Transverse colon (tissue), 4 donors: ENCODE measurements at regions not wholly inside any gene's neighbourhood (a gene's known extent, or its start where the extent isn't known, plus 50 kb on each side); places are given as distances from the start of the nearest gene placed in this dataset.

Source experiments
- DNase-seq: peaks from one replicate; pipeline ENCODE4 v3.0.0-alpha.2; 2019
- H3K27ac ChIP-seq, 4 donors: fragments of 200-600 bp; sonication (generic); 2 replicates each; pipeline ENCODE4 v1.5.1; 2016 to 2018; ENCODE audit warnings: inconsistent platforms in 4 of 4
- H3K27me3 ChIP-seq: fragments of 200-600 bp; sonication (generic); 2 replicates; pipeline ENCODE4 v1.5.1; 2017; ENCODE audit warnings: inconsistent platforms
- H3K36me3 ChIP-seq, 4 donors: fragments of 200-600 bp; sonication (generic); 2 replicates each; pipeline ENCODE4 v1.5.1; 2017 to 2019; ENCODE audit warnings: inconsistent platforms in 4 of 4
- H3K4me1 ChIP-seq, 4 donors: fragments of 200-600 bp; sonication (generic); 2 replicates each; pipeline ENCODE4 v1.5.1; 2017 to 2020; ENCODE audit warnings: inconsistent platforms in 4 of 4
- H3K4me3 ChIP-seq, 4 donors: fragments of 200-600 bp; sonication (generic); 1 replicate in 1 of 4; 2 replicates in 3 of 4; pipeline versions ENCODE4 v1.5.1 to v1.6.1; 2017 to 2019; ENCODE audit warnings: inconsistent platforms in 4 of 4
- H3K9me3 ChIP-seq, 2 donors: fragments of 200-600 bp; sonication (generic); 2 replicates each; pipeline ENCODE4 v1.5.1; 2017 to 2019; ENCODE audit warnings: inconsistent platforms in 2 of 2
- EP300 ChIP-seq: sonication (generic); formaldehyde crosslinking; IDR thresholded peaks from one replicate; pipeline ENCODE4 v1.6.1; 2017; ENCODE audit warnings: antibody characterized with exemption, low read depth
- POLR2A ChIP-seq: fragments of 450-650 bp; IDR thresholded peaks from one replicate; pipeline ENCODE4 v1.6.1; 2016; ENCODE audit warnings: antibody characterized with exemption, mild to moderate bottlenecking, moderate library complexity
- POLR2AphosphoS5 ChIP-seq, 3 donors: sonication (generic); formaldehyde crosslinking; IDR thresholded peaks; one replicate each; pipeline ENCODE4 v1.6.1; 2016; ENCODE audit warnings: antibody characterized with exemption in 3 of 3
- WGBS, 2 donors: methylation state at CpG; one replicate each; pipeline ENCODE4 v1.1.5; 2018; ENCODE audit warnings: low coverage in 1 of 2; 5-methylcytosine and 5-hydroxymethylcytosine counted together
- in situ Hi-C, 4 donors: fragments of 200-750 bp; cut with MboI; loops; one replicate each; pipeline versions ENCODE4 v1.15.0 to v1.15.1; 2017; ENCODE audit warnings: low sequenced_read_pairs in 3 of 4, low pct_ligation_motif_present in 1 of 4, low pct_unique_long_range_greater_than_20kb in 1 of 4
- intact Hi-C: fragments of 100-400 bp; cut with DNase I; formaldehyde crosslinking; loops from one replicate; pipeline ENCODE4 v1.15.1; 2023; ENCODE audit warnings: low total_unique reads
- TF ChIP-seq, protein P1 (sequence below), 5 experiments: fragments of 200-600 bp in 3 of 5; fragments of 450-650 bp in 2 of 5; sonication (generic) in 3 of 5; IDR thresholded peaks; 1 replicate in 2 of 5; 2 replicates in 3 of 5; pipeline ENCODE4 v1.5.1; 2016 to 2017; ENCODE audit warnings: antibody characterized with exemption in 5 of 5, inconsistent platforms in 3 of 5, mild to moderate bottlenecking in 2 of 5, moderate library complexity in 1 of 5

DNA sequence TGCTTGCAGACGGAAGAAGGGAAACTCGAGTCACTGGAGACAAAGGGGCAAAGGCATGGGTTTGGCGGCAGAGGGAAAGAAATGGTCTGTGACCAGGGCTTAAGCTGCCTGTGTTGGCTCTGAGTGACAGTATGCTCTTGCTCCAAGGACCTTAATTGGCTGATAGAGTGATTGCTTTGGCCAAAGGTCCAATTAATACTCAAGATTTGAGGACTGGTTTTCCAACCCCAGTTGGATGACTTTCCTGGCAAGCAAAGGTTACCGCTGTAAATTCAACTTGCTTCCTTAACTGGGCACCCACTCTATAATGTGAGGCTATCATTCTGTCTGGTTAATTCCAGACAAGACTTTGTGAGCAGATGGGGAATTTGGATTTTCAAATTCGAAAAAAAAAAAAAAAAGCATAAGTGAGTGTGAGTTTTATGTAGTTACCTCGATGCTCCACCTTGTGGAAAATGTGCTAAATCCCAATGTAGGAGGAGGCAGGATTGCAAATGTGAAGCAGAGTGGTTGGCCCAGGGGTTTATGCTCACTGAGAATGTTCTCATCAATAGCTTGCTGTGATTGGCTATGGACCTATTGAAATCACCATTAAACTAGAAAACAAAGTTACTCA lies 150.7 kb upstream of the GMDS start:
- no peak for TF ChIP-seq EP300
- TF ChIP-seq, protein P1, sequence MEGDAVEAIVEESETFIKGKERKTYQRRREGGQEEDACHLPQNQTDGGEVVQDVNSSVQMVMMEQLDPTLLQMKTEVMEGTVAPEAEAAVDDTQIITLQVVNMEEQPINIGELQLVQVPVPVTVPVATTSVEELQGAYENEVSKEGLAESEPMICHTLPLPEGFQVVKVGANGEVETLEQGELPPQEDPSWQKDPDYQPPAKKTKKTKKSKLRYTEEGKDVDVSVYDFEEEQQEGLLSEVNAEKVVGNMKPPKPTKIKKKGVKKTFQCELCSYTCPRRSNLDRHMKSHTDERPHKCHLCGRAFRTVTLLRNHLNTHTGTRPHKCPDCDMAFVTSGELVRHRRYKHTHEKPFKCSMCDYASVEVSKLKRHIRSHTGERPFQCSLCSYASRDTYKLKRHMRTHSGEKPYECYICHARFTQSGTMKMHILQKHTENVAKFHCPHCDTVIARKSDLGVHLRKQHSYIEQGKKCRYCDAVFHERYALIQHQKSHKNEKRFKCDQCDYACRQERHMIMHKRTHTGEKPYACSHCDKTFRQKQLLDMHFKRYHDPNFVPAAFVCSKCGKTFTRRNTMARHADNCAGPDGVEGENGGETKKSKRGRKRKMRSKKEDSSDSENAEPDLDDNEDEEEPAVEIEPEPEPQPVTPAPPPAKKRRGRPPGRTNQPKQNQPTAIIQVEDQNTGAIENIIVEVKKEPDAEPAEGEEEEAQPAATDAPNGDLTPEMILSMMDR (IDR thresholded peaks at IDR 0.05): no peak
- TF ChIP-seq POLR2A: no peak
- TF ChIP-seq POLR2AphosphoS5 (IDR thresholded peaks at IDR 0.05): no peak
- Histone ChIP-seq H3K4me3 (no peak overlapping the region), H3K36me3 (peaks cover 0 to 8% (median 0%) of the 10 kb centered on the region in 4 donors), H3K27ac (no peak overlapping the region), H3K27me3 (no peaks in the 10 kb centered on the region), H3K4me1 (no peaks in the 10 kb centered on the region), H3K9me3 (peaks cover 0 to 3% of the 10 kb centered on the region in 2 donors)
- WGBS, 2 donors: 76 to 92% methylated on average over 3 to 6 of the region's 6 CpGs
- no peak for DNase-seq
- in situ Hi-C loops: no loop called here
- intact Hi-C loops: no loop called here

DNA sequence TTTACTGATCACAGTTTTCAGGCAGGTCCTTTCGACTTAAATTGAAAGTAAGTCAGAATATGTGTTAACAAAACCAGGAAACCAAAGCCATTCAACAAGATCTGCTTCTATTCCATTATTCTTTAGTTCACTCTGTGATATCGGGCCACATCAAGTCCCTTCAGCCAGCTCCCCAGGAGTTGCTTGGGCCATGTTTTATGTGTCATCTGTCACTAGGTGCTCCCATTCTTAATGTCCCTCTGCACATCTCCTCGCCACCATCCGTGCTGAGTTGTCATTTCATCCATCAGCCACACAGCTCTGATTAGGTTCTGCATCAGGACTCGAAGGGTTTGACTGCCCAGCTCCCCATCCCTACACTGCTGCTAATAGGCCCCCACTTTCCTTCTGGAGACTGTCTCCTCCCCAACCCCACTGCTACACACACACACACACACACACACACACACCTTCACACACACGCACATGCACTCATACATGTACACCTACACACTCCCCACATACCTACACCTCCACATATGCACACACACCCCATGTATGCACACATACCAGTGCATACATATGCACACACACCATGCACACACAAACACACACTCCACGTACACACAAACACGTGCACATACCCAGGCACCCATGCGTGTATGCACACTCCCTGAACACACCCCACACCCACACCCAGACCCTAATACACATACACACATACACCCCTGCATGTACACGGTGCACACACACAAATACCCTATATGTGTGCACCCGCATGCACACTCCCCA lies 143.3 kb upstream of the GMDS start:
- in situ Hi-C loops: no loop called here
- H3K36me3 ChIP-seq: no peaks in the 10 kb centered on the region
- no peak for DNase-seq
- H3K9me3 ChIP-seq: no peaks in the 10 kb centered on the region
- no peaks in the 10 kb centered on the region for H3K4me1 ChIP-seq
- intact Hi-C loops: no loop called here
- WGBS, 2 donors: 90 to 98% methylated on average over 5 to 11 of the region's 11 CpGs
- no peak for TF ChIP-seq POLR2A
- no peak for TF ChIP-seq POLR2AphosphoS5 (IDR thresholded peaks at IDR 0.05)
- TF ChIP-seq EP300: no peak
- TF ChIP-seq, protein P1 (IDR thresholded peaks at IDR 0.05): no peak
- H3K27ac ChIP-seq: no peak overlapping the region
- no peaks in the 10 kb centered on the region for H3K27me3 ChIP-seq
- no peak overlapping the region for H3K4me3 ChIP-seq

DNA sequence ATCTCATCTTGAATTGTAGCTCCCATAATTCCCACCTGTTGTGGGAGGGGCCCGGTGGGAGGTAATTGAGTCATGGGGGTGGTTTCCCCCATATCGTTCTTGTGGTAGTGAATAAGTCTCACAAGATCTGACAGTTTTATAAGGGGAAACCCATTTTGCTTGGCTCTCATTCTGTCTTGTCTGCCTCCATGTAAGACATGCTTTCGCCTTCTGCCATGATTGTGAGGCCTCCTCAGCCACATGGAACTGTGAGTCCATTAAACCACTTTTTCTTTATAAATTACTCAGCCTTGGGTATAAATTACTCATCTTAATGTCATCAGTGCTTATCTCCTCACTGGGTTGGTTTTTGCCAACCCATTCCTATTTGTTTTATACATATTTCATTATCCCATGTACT lies 142.0 kb upstream of the GMDS start:
- Histone ChIP-seq H3K4me3 (no peak overlapping the region), H3K9me3 (no peaks in the 10 kb centered on the region), H3K27me3 (no peaks in the 10 kb centered on the region), H3K27ac (no peak overlapping the region), H3K4me1 (no peaks in the 10 kb centered on the region), H3K36me3 (no peaks in the 10 kb centered on the region)
- TF ChIP-seq POLR2A (no peak), EP300 (no peak), POLR2AphosphoS5 (IDR thresholded peaks at IDR 0.05) (no peak)
- TF ChIP-seq, protein P1 (IDR thresholded peaks at IDR 0.05): no peak
- WGBS, 2 donors: 76 to 100% methylated on average over 1 to 3 of the region's 3 CpGs
- no peak for DNase-seq
- intact Hi-C loops (no loop called here), in situ Hi-C loops (no loop called here)

DNA sequence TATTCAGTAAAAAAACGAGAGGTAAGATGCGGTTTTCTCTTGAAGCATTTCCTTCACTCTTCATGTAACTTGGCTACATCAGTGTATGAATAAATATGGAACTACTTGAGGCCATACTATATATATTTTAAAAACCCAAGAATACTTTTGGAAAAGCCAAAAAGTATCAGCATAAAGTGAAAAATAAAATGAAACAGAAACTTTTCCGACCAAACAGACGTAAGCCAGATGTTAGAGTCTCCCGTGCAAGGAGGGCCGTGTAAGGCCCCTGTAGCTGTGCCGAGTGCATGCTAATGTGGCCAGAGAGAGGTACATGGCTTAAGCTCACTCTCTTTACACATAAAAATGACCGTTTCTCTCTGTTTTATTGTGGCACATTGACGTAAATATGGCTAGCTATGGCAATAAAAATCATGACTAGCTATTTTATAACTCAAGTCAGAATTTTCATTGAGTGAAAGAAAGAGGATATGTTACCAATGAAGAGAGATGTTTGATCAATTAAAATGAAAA lies 140.1 kb upstream of the GMDS start:
- H3K9me3 ChIP-seq: no peaks in the 10 kb centered on the region
- WGBS, 2 donors: 59 to 68% methylated on average over 7 to 9 of the region's 9 CpGs
- H3K27me3 ChIP-seq: no peaks in the 10 kb centered on the region
- no peak overlapping the region for H3K27ac ChIP-seq
- no peak for DNase-seq
- H3K4me3 ChIP-seq: no peak overlapping the region
- H3K36me3 ChIP-seq: no peaks in the 10 kb centered on the region
- intact Hi-C loops: no loop called here
- no peaks in the 10 kb centered on the region for H3K4me1 ChIP-seq
- in situ Hi-C loops: no loop called here
- no peak for TF ChIP-seq POLR2A
- TF ChIP-seq POLR2AphosphoS5 (IDR thresholded peaks at IDR 0.05): no peak
- TF ChIP-seq, protein P1 (IDR thresholded peaks at IDR 0.05): no peak
- TF ChIP-seq EP300: no peak
